ENCODE measurements at regions not wholly inside any gene's neighbourhood (a gene's known extent, or its start where the extent isn't known, plus 50 kb on each side); places are given as distances from the start of the nearest gene placed in this dataset.

- TF ChIP-seq, protein P1, sequence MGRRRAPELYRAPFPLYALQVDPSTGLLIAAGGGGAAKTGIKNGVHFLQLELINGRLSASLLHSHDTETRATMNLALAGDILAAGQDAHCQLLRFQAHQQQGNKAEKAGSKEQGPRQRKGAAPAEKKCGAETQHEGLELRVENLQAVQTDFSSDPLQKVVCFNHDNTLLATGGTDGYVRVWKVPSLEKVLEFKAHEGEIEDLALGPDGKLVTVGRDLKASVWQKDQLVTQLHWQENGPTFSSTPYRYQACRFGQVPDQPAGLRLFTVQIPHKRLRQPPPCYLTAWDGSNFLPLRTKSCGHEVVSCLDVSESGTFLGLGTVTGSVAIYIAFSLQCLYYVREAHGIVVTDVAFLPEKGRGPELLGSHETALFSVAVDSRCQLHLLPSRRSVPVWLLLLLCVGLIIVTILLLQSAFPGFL (CRISPR knock-in tag; IDR thresholded peaks at IDR 0.05), result no peak
- no peak for TF ChIP-seq ZNF430 (CRISPR knock-in tag; IDR thresholded peaks at IDR 0.05)
- no peak for TF ChIP-seq ZNF614 (CRISPR knock-in tag; IDR thresholded peaks at IDR 0.05; ENCODE audit: borderline replicate concordance)
- 0 out of 2 replicates have a peak, but pooled peaks have one; percentile 2 for TF ChIP-seq ZNF296 (CRISPR knock-in tag; conservative IDR thresholded peaks at IDR 0.05)
- TF ChIP-seq XRCC5 (optimal IDR thresholded peaks at IDR 0.05; ENCODE audit: low read length), result no peak
- no peak for TF ChIP-seq ZNF644 (CRISPR knock-in tag; IDR thresholded peaks at IDR 0.05; ENCODE audit: low read depth)
- no peak for TF ChIP-seq ZNF562 (CRISPR knock-in tag; IDR thresholded peaks at IDR 0.05; ENCODE audit: borderline replicate concordance)
- TF ChIP-seq, protein P2, sequence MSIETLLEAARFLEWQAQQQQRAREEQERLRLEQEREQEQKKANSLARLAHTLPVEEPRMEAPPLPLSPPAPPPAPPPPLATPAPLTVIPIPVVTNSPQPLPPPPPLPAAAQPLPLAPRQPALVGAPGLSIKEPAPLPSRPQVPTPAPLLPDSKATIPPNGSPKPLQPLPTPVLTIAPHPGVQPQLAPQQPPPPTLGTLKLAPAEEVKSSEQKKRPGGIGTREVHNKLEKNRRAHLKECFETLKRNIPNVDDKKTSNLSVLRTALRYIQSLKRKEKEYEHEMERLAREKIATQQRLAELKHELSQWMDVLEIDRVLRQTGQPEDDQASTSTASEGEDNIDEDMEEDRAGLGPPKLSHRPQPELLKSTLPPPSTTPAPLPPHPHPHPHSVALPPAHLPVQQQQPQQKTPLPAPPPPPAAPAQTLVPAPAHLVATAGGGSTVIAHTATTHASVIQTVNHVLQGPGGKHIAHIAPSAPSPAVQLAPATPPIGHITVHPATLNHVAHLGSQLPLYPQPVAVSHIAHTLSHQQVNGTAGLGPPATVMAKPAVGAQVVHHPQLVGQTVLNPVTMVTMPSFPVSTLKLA (IDR thresholded peaks at IDR 0.05), result 0 out of 2 replicates have a peak, but pooled peaks have one; percentile 2
- TF ChIP-seq ZNF609 (CRISPR knock-in tag; IDR thresholded peaks at IDR 0.05; ENCODE audit: borderline replicate concordance), result no peak
- TF ChIP-seq ZNF124 (CRISPR knock-in tag; IDR thresholded peaks at IDR 0.05), result no peak
- no peak for TF ChIP-seq SNAI1 (CRISPR knock-in tag; IDR thresholded peaks at IDR 0.05; ENCODE audit: borderline replicate concordance)
- TF ChIP-seq, protein P3, sequence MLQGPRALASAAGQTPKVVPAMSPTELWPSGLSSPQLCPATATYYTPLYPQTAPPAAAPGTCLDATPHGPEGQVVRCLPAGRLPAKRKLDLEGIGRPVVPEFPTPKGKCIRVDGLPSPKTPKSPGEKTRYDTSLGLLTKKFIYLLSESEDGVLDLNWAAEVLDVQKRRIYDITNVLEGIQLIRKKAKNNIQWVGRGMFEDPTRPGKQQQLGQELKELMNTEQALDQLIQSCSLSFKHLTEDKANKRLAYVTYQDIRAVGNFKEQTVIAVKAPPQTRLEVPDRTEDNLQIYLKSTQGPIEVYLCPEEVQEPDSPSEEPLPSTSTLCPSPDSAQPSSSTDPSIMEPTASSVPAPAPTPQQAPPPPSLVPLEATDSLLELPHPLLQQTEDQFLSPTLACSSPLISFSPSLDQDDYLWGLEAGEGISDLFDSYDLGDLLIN (CRISPR knock-in tag; IDR thresholded peaks at IDR 0.05; ENCODE audit: borderline replicate concordance), result no peak
- TF ChIP-seq MTF2 (CRISPR knock-in tag; IDR thresholded peaks at IDR 0.05; ENCODE audit: borderline replicate concordance), result no peak
- TF ChIP-seq SETDB1 (CRISPR knock-in tag; IDR thresholded peaks at IDR 0.05; ENCODE audit: borderline replicate concordance), result no peak
- 0 out of 2 replicates have a peak, but pooled peaks have one; percentile 28 for TF ChIP-seq ZC3H13 (CRISPR knock-in tag; IDR thresholded peaks at IDR 0.05)
- no peak for TF ChIP-seq PHF5A (CRISPR knock-in tag; IDR thresholded peaks at IDR 0.05; ENCODE audit: low read depth, unreplicated experiment)
- no peak for TF ChIP-seq ATAD3A (CRISPR knock-in tag; IDR thresholded peaks at IDR 0.05)
- TF ChIP-seq ZNF629 (CRISPR knock-in tag; conservative IDR thresholded peaks at IDR 0.05), result no peak
- no peak for TF ChIP-seq USF2 (IDR thresholded peaks at IDR 0.05; ENCODE audit: low read depth, low read length)
- no peak for TF ChIP-seq USF2 (CRISPR knock-in tag; IDR thresholded peaks at IDR 0.05; ENCODE audit: borderline replicate concordance)
Observed at GRCh38 chr17:64774888-64775540, 112.9 kb upstream of the SMURF2 start (continued).

Measured in HepG2 (cell line).